ENCODE measurements at regions not wholly inside any gene's neighbourhood (a gene's known extent, or its start where the extent isn't known, plus 50 kb on each side); places are given as distances from the start of the nearest gene placed in this dataset.

GRCh38 chr9:119086590-119086989 lies 282.6 kb downstream of the BRINP1 start:
- TF ChIP-seq EZH2 (IDR thresholded peaks at IDR 0.05; ENCODE audit: borderline replicate concordance, insufficient read depth, low read length, poor library complexity, severe bottlenecking) = no peak
- no peak for TF ChIP-seq EP300 (conservative IDR thresholded peaks at IDR 0.05; ENCODE audit: poor library complexity, severe bottlenecking)
- no peak for TF ChIP-seq CTCF (IDR thresholded peaks at IDR 0.05; ENCODE audit: poor library complexity, severe bottlenecking)
- no peak for TF ChIP-seq TAF1 (IDR thresholded peaks at IDR 0.05; ENCODE audit: low read depth)
- no peak for TF ChIP-seq RAD21 (conservative IDR thresholded peaks at IDR 0.05)
- TF ChIP-seq REST (IDR thresholded peaks at IDR 0.05; ENCODE audit: borderline replicate concordance) = no peak
- TF ChIP-seq SMC3 (conservative IDR thresholded peaks at IDR 0.05; ENCODE audit: poor library complexity) = no peak
- no peak for TF ChIP-seq POLR2AphosphoS5 (IDR thresholded peaks at IDR 0.05)
- no peak for TF ChIP-seq MXI1 (conservative IDR thresholded peaks at IDR 0.05; ENCODE audit: poor library complexity, severe bottlenecking)
- H3K9ac ChIP-seq (ENCODE audit: low read length) = no peak overlapping the region
- H3K27me3 ChIP-seq (ENCODE audit: insufficient read depth, low read depth, low read length) = no peaks in the 10 kb centered on the region
- H4K20me1 ChIP-seq (ENCODE audit: insufficient read depth) = no peaks in the 10 kb centered on the region
- H3K4me3 ChIP-seq (ENCODE audit: low read length) = no peak overlapping the region
- H3K4me2 ChIP-seq (ENCODE audit: low read length) = no peak overlapping the region
- no peak overlapping the region for H3K27ac ChIP-seq (ENCODE audit: low read length)
- H3K36me3 ChIP-seq (ENCODE audit: insufficient read depth, low read length) = no peaks in the 10 kb centered on the region
- H2AFZ ChIP-seq (ENCODE audit: low read depth, low read length) = no peak overlapping the region
- no peaks in the 10 kb centered on the region for H3F3A ChIP-seq (ENCODE audit: insufficient read depth, low read length, poor library complexity, severe bottlenecking)
- no peaks in the 10 kb centered on the region for H3K9me3 ChIP-seq (ENCODE audit: low read length)
- H3K79me2 ChIP-seq (replicated peaks; ENCODE audit: insufficient read depth, low read length) = no peaks in the 10 kb centered on the region
- H3K9me2 ChIP-seq (ENCODE audit: insufficient read depth, low read length) = no peaks in the 10 kb centered on the region

GRCh38 chr9:119088002-119088547 lies 281.2 kb downstream of the BRINP1 start:
- no peak for TF ChIP-seq RAD21 (conservative IDR thresholded peaks at IDR 0.05)
- Histone ChIP-seq H3K9ac (ENCODE audit: low read length) (no peak overlapping the region), H3K4me2 (ENCODE audit: low read length) (no peak overlapping the region), H3K9me2 (ENCODE audit: insufficient read depth, low read length) (no peaks in the 10 kb centered on the region), H3K79me2 (replicated peaks; ENCODE audit: insufficient read depth, low read length) (no peaks in the 10 kb centered on the region), H3F3A (ENCODE audit: insufficient read depth, low read length, poor library complexity, severe bottlenecking) (no peaks in the 10 kb centered on the region), H3K27me3 (ENCODE audit: insufficient read depth, low read depth, low read length) (no peaks in the 10 kb centered on the region), H3K27ac (ENCODE audit: low read length) (no peak overlapping the region), H4K20me1 (ENCODE audit: insufficient read depth) (no peaks in the 10 kb centered on the region), H3K4me3 (ENCODE audit: low read length) (no peak overlapping the region), H2AFZ (ENCODE audit: low read depth, low read length) (no peak overlapping the region), H3K9me3 (ENCODE audit: low read length) (no peaks in the 10 kb centered on the region), H3K36me3 (ENCODE audit: insufficient read depth, low read length) (no peaks in the 10 kb centered on the region)

- H3K9me2 ChIP-seq (ENCODE audit: insufficient read depth, low read length) = no peaks in the 10 kb centered on the region
- H3K9ac ChIP-seq (ENCODE audit: low read length) = no peak overlapping the region
- no peak for TF ChIP-seq SMC3 (conservative IDR thresholded peaks at IDR 0.05; ENCODE audit: poor library complexity)
- TF ChIP-seq CTCF (IDR thresholded peaks at IDR 0.05; ENCODE audit: poor library complexity, severe bottlenecking) = no peak
- no peak for TF ChIP-seq REST (IDR thresholded peaks at IDR 0.05; ENCODE audit: borderline replicate concordance)
- no peak for TF ChIP-seq EP300 (conservative IDR thresholded peaks at IDR 0.05; ENCODE audit: poor library complexity, severe bottlenecking)
- TF ChIP-seq MXI1 (conservative IDR thresholded peaks at IDR 0.05; ENCODE audit: poor library complexity, severe bottlenecking) = no peak
- no peak for TF ChIP-seq EZH2 (IDR thresholded peaks at IDR 0.05; ENCODE audit: borderline replicate concordance, insufficient read depth, low read length, poor library complexity, severe bottlenecking)
- no peak for TF ChIP-seq RAD21 (conservative IDR thresholded peaks at IDR 0.05)
- TF ChIP-seq POLR2AphosphoS5 (IDR thresholded peaks at IDR 0.05) = no peak
- no peak for TF ChIP-seq TAF1 (IDR thresholded peaks at IDR 0.05; ENCODE audit: low read depth)
- H3K4me3 ChIP-seq (ENCODE audit: low read length) = no peak overlapping the region
- no peaks in the 10 kb centered on the region for H3K9me3 ChIP-seq (ENCODE audit: low read length)
- H3K27me3 ChIP-seq (ENCODE audit: insufficient read depth, low read depth, low read length) = no peaks in the 10 kb centered on the region
- no peaks in the 10 kb centered on the region for H3K36me3 ChIP-seq (ENCODE audit: insufficient read depth, low read length)
- no peaks in the 10 kb centered on the region for H3K79me2 ChIP-seq (replicated peaks; ENCODE audit: insufficient read depth, low read length)
- H4K20me1 ChIP-seq (ENCODE audit: insufficient read depth) = no peaks in the 10 kb centered on the region
- no peaks in the 10 kb centered on the region for H3F3A ChIP-seq (ENCODE audit: insufficient read depth, low read length, poor library complexity, severe bottlenecking)
- H2AFZ ChIP-seq (ENCODE audit: low read depth, low read length) = no peak overlapping the region
- H3K27ac ChIP-seq (ENCODE audit: low read length) = no peak overlapping the region
- H3K4me2 ChIP-seq (ENCODE audit: low read length) = no peak overlapping the region
These were observed 278.2 kb downstream of the BRINP1 start for GRCh38 chr9:119091074-119091473.

All from neural cell (in vitro differentiated cells).